SK-N-SH treated with all-trans-retinoic acid at 6 μM for 48 hours (cell line): ENCODE measurements at regions not wholly inside any gene's neighbourhood (a gene's known extent, or its start where the extent isn't known, plus 50 kb on each side); places are given as distances from the start of the nearest gene placed in this dataset.

Experiments used
- CSDC2 ChIP-seq: fragments of 250-450 bp; sonication (Bioruptor Pico); IDR thresholded peaks from 2 replicates; pipeline ENCODE4 v1.5.0; 2020; ENCODE audit warnings: mild to moderate bottlenecking, moderate library complexity
- PPARA ChIP-seq: fragments of 250-450 bp; sonication (Bioruptor Pico); IDR thresholded peaks from 2 replicates; pipeline ENCODE4 v1.5.0; 2020; ENCODE audit warnings: mild to moderate bottlenecking, borderline replicate concordance
- RARB ChIP-seq: fragments of 250-450 bp; sonication (Bioruptor Pico); IDR thresholded peaks from 2 replicates; pipeline ENCODE4 v1.8.0; 2021; ENCODE audit warnings: mild to moderate bottlenecking, moderate library complexity
- TSHZ2 ChIP-seq: fragments of 250-450 bp; sonication (Bioruptor Pico); IDR thresholded peaks from 2 replicates; pipeline ENCODE4 v1.5.0; 2020; ENCODE audit warnings: mild to moderate bottlenecking, moderate library complexity
- ZFP3 ChIP-seq: fragments of 250-450 bp; sonication (Bioruptor Pico); IDR thresholded peaks from 2 replicates; pipeline ENCODE4 v1.5.0; 2020; ENCODE audit warnings: mild to moderate bottlenecking, moderate library complexity
- ZFP30 ChIP-seq: fragments of 450-650 bp; formaldehyde crosslinking; IDR thresholded peaks from 2 replicates; pipeline ENCODE4 v1.5.0; 2022; ENCODE audit warnings: mild to moderate bottlenecking, moderate library complexity
- ZNF70 ChIP-seq: fragments of 450-650 bp; formaldehyde crosslinking; IDR thresholded peaks from 2 replicates; pipeline ENCODE4 v1.5.0; 2020; ENCODE audit warnings: mild to moderate bottlenecking, moderate library complexity
- TF ChIP-seq, protein P1 (sequence below): fragments of 250-450 bp; sonication (Bioruptor Pico); IDR thresholded peaks from 2 replicates; pipeline ENCODE4 v1.8.0; 2020; ENCODE audit warnings: mild to moderate bottlenecking, moderate library complexity, borderline replicate concordance

GRCh38 chr5:57989378-57989777 is 470.5 kb downstream of the PLK2 start:
- no peak for TF ChIP-seq PPARA (CRISPR knock-in tag)
- no peak for TF ChIP-seq CSDC2 (CRISPR knock-in tag)
- TF ChIP-seq ZFP30 (CRISPR knock-in tag), result no peak
- no peak for TF ChIP-seq ZFP3
- TF ChIP-seq ZNF70 (CRISPR knock-in tag), result no peak
- no peak for TF ChIP-seq TSHZ2 (CRISPR knock-in tag)
- TF ChIP-seq, protein P1, sequence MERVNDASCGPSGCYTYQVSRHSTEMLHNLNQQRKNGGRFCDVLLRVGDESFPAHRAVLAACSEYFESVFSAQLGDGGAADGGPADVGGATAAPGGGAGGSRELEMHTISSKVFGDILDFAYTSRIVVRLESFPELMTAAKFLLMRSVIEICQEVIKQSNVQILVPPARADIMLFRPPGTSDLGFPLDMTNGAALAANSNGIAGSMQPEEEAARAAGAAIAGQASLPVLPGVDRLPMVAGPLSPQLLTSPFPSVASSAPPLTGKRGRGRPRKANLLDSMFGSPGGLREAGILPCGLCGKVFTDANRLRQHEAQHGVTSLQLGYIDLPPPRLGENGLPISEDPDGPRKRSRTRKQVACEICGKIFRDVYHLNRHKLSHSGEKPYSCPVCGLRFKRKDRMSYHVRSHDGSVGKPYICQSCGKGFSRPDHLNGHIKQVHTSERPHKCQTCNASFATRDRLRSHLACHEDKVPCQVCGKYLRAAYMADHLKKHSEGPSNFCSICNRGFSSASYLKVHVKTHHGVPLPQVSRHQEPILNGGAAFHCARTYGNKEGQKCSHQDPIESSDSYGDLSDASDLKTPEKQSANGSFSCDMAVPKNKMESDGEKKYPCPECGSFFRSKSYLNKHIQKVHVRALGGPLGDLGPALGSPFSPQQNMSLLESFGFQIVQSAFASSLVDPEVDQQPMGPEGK, result no peak
- TF ChIP-seq RARB (CRISPR knock-in tag), result no peak
